Left renal pelvis (tissue), 4 donors: ENCODE measurements at regions not wholly inside any gene's neighbourhood (a gene's known extent, or its start where the extent isn't known, plus 50 kb on each side); places are given as distances from the start of the nearest gene placed in this dataset.

Experiments used
- DNase-seq, 4 donors: peaks; one replicate each; pipeline ENCODE4 v3.0.0-alpha.2; 2013; ENCODE audit warnings: low read depth in 4 of 4, low spot score in 3 of 4

GRCh38 chr2:220151341-220151740 lies 523.9 kb downstream of the SLC4A3 start:
- DNase-seq: no peak

GRCh38 chr2:220152281-220152935 lies 525.0 kb downstream of the SLC4A3 start:
- no peak for DNase-seq

GRCh38 chr2:220153118-220153517 lies 525.7 kb downstream of the SLC4A3 start:
- DNase-seq: no peak

GRCh38 chr2:220154304-220154703 lies 526.9 kb downstream of the SLC4A3 start:
- no peak for DNase-seq

GRCh38 chr2:220157312-220157711 lies 529.9 kb downstream of the SLC4A3 start:
- DNase-seq: no peak

GRCh38 chr2:220159738-220160137 lies 532.3 kb downstream of the SLC4A3 start:
- DNase-seq: no peak

- DNase-seq: no peak
These were observed 534.9 kb downstream of the SLC4A3 start for GRCh38 chr2:220162320-220162719.

GRCh38 chr2:220163486-220163885 lies 536.1 kb downstream of the SLC4A3 start:
- no peak for DNase-seq

- no peak for DNase-seq
These were observed 538.0 kb downstream of the SLC4A3 start for GRCh38 chr2:220165401-220165800.

- no peak for DNase-seq
These were observed 539.2 kb downstream of the SLC4A3 start for GRCh38 chr2:220166616-220167015.

GRCh38 chr2:220167956-220168355 lies 540.5 kb downstream of the SLC4A3 start:
- DNase-seq: no peak

- DNase-seq: no peak
These were observed 541.6 kb downstream of the SLC4A3 start for GRCh38 chr2:220168891-220169546.

GRCh38 chr2:220174826-220175225 lies 547.4 kb downstream of the SLC4A3 start:
- DNase-seq: no peak

GRCh38 chr2:220175967-220176366 lies 548.5 kb downstream of the SLC4A3 start:
- no peak for DNase-seq

- no peak for DNase-seq
These were observed 551.7 kb downstream of the SLC4A3 start for GRCh38 chr2:220178991-220179695.

- DNase-seq: no peak
These were observed 553.7 kb downstream of the SLC4A3 start for GRCh38 chr2:220181165-220181564.

GRCh38 chr2:220182790-220183189 lies 555.4 kb downstream of the SLC4A3 start:
- DNase-seq: no peak

GRCh38 chr2:220185766-220186305 lies 558.4 kb downstream of the SLC4A3 start:
- no peak for DNase-seq

GRCh38 chr2:220188031-220188430 lies 560.6 kb downstream of the SLC4A3 start:
- no peak for DNase-seq

GRCh38 chr2:220191031-220191430 lies 563.6 kb downstream of the SLC4A3 start:
- DNase-seq: no peak

GRCh38 chr2:220191737-220192136 lies 564.3 kb downstream of the SLC4A3 start:
- DNase-seq: no peak
